KMS-11 (cell line): ENCODE measurements at regions not wholly inside any gene's neighbourhood (a gene's known extent, or its start where the extent isn't known, plus 50 kb on each side); places are given as distances from the start of the nearest gene placed in this dataset.

Experiments used
- H2AFZ ChIP-seq: fragments of 200-600 bp; sonication (generic); 2 replicates; pipeline ENCODE4 v1.6.1; 2016; ENCODE audit warnings: antibody characterized with exemption, mixed run types, low read depth
- H3K27ac ChIP-seq: fragments of 200-600 bp; sonication (generic); 2 replicates; pipeline ENCODE4 v1.6.1; 2016; ENCODE audit warnings: mild to moderate bottlenecking, mixed run types
- H3K27me3 ChIP-seq: fragments of 200-600 bp; sonication (generic); 2 replicates; pipeline ENCODE4 v1.6.1; 2017; ENCODE audit warnings: mild to moderate bottlenecking, low read depth, mixed run types, moderate library complexity; ENCODE audit not compliant: insufficient read depth
- H3K36me3 ChIP-seq: fragments of 200-600 bp; sonication (generic); 2 replicates; pipeline ENCODE4 v1.6.1; 2017; ENCODE audit warnings: mild to moderate bottlenecking, mixed run types; ENCODE audit not compliant: insufficient read depth
- H3K4me1 ChIP-seq: fragments of 200-600 bp; sonication (generic); 2 replicates; pipeline ENCODE4 v1.6.1; 2016; ENCODE audit warnings: mild to moderate bottlenecking, low read depth, mixed run types; ENCODE audit not compliant: poor library complexity, severe bottlenecking
- H3K4me2 ChIP-seq: fragments of 200-600 bp; sonication (generic); 2 replicates; pipeline ENCODE4 v1.7.0; 2016; ENCODE audit warnings: mild to moderate bottlenecking, mixed run types
- H3K4me3 ChIP-seq: fragments of 200-600 bp; sonication (generic); IDR thresholded peaks from 2 replicates; pipeline ENCODE4 v1.6.1; 2017; ENCODE audit warnings: low read depth, low read length, mixed read lengths; ENCODE audit not compliant: insufficient read depth
- H3K79me2 ChIP-seq: fragments of 200-600 bp; sonication (generic); 2 replicates; pipeline ENCODE4 v1.6.1; 2016; ENCODE audit warnings: low read depth, mixed run types; ENCODE audit not compliant: insufficient read depth
- H3K9ac ChIP-seq: fragments of 200-600 bp; sonication (generic); 2 replicates; pipeline ENCODE4 v1.6.1; 2016; ENCODE audit warnings: mild to moderate bottlenecking, mixed run types
- H4K20me1 ChIP-seq: fragments of 200-600 bp; sonication (generic); 2 replicates; pipeline ENCODE4 v1.6.1; 2016; ENCODE audit warnings: mild to moderate bottlenecking, mixed run types; ENCODE audit not compliant: insufficient read depth
- CTCF ChIP-seq: fragments of 200-600 bp; sonication (generic); conservative IDR thresholded peaks from 2 replicates; pipeline ENCODE4 v1.6.1; 2017; ENCODE audit warnings: low read depth, mild to moderate bottlenecking, antibody characterized with exemption, low read length, moderate library complexity, mixed read lengths

GRCh38 chr12:32048791-32049190 is 57.9 kb upstream of the BICD1 start:
- H3K4me2 ChIP-seq, result no peak overlapping the region
- H3K79me2 ChIP-seq, result no peaks in the 10 kb centered on the region
- no peaks in the 10 kb centered on the region for H3K27me3 ChIP-seq
- TF ChIP-seq CTCF, result no peak
- H2AFZ ChIP-seq, result no peak overlapping the region
- H3K4me1 ChIP-seq, result peaks cover 3% of the 10 kb centered on the region
- H3K36me3 ChIP-seq, result no peaks in the 10 kb centered on the region
- H3K4me3 ChIP-seq, result no peak overlapping the region
- no peaks in the 10 kb centered on the region for H4K20me1 ChIP-seq
- no peak overlapping the region for H3K9ac ChIP-seq
- no peak overlapping the region for H3K27ac ChIP-seq

GRCh38 chr12:32049956-32050355 is 56.7 kb upstream of the BICD1 start:
- no peak overlapping the region for H3K4me3 ChIP-seq
- H3K4me1 ChIP-seq, result peaks cover 15% of the 10 kb centered on the region
- H3K27ac ChIP-seq, result no peak overlapping the region
- H3K79me2 ChIP-seq, result no peaks in the 10 kb centered on the region
- H2AFZ ChIP-seq, result no peak overlapping the region
- no peaks in the 10 kb centered on the region for H3K27me3 ChIP-seq
- H4K20me1 ChIP-seq, result no peaks in the 10 kb centered on the region
- H3K9ac ChIP-seq, result no peak overlapping the region
- no peaks in the 10 kb centered on the region for H3K36me3 ChIP-seq
- no peak for TF ChIP-seq CTCF
- no peak overlapping the region for H3K4me2 ChIP-seq

- no peak overlapping the region for H3K4me3 ChIP-seq
- no peak overlapping the region for H3K27ac ChIP-seq
- no peak for TF ChIP-seq CTCF
- no peak overlapping the region for H2AFZ ChIP-seq
- H3K36me3 ChIP-seq, result no peaks in the 10 kb centered on the region
- H3K4me1 ChIP-seq, result peaks cover 16% of the 10 kb centered on the region
- no peaks in the 10 kb centered on the region for H3K79me2 ChIP-seq
- no peaks in the 10 kb centered on the region for H3K27me3 ChIP-seq
- no peak overlapping the region for H3K9ac ChIP-seq
- H4K20me1 ChIP-seq, result no peaks in the 10 kb centered on the region
- no peak overlapping the region for H3K4me2 ChIP-seq
These were observed 55.0 kb upstream of the BICD1 start for GRCh38 chr12:32051511-32052211.

- no peaks in the 10 kb centered on the region for H3K36me3 ChIP-seq
- no peak for TF ChIP-seq CTCF
- H3K9ac ChIP-seq, result no peak overlapping the region
- H3K4me3 ChIP-seq, result no peak overlapping the region
- H2AFZ ChIP-seq, result no peak overlapping the region
- no peaks in the 10 kb centered on the region for H3K79me2 ChIP-seq
- H3K27me3 ChIP-seq, result no peaks in the 10 kb centered on the region
- H4K20me1 ChIP-seq, result no peaks in the 10 kb centered on the region
- H3K4me1 ChIP-seq, result peaks cover 16% of the 10 kb centered on the region
- no peak overlapping the region for H3K27ac ChIP-seq
- H3K4me2 ChIP-seq, result no peak overlapping the region
These were observed 54.4 kb upstream of the BICD1 start for GRCh38 chr12:32052212-32052713.
